WTC11 (cell line): ENCODE measurements at regions not wholly inside any gene's neighbourhood (a gene's known extent, or its start where the extent isn't known, plus 50 kb on each side); places are given as distances from the start of the nearest gene placed in this dataset.

Experiments used
- ATAC-seq: fragments of 200-7000 bp; cut with Tn5 transposase; 2 replicates; pipeline ENCODE4 v1.10.0; 2021; ENCODE audit warnings: mild to moderate bottlenecking, moderate library complexity
- CTCF ChIA-PET: fragments of 300-600 bp; sonication (Branson Sonifier 250); formaldehyde crosslinking; loops from one replicate; lab custom pipeline; 2021; ENCODE audit warnings: antibody characterized with exemption; lab: Charles Lee
- POLR2A ChIA-PET: fragments of 350-600 bp; sonication (Branson Sonifier 250); formaldehyde crosslinking; loops from one replicate; lab custom pipeline; 2021; ENCODE audit warnings: antibody characterized with exemption; lab: Charles Lee
- DNase-seq: peaks from one replicate; pipeline ENCODE4 v3.0.0; 2021; ENCODE audit warnings: low spot score
- H3K27ac Mint-ChIP-seq: 2 replicates; pipeline ENCODE4 v1.8.0; 2021; ENCODE audit warnings: mixed read lengths
- H3K27me3 Mint-ChIP-seq: 2 replicates; pipeline ENCODE4 v1.8.0; 2021; ENCODE audit warnings: low read depth, mild to moderate bottlenecking, moderate library complexity, mixed read lengths
- H3K36me3 Mint-ChIP-seq: 2 replicates; pipeline ENCODE4 v1.8.0; 2021; ENCODE audit warnings: mixed read lengths
- H3K4me1 Mint-ChIP-seq: 2 replicates; pipeline ENCODE4 v1.8.0; 2022; ENCODE audit warnings: mixed read lengths
- H3K4me3 Mint-ChIP-seq: 2 replicates; pipeline ENCODE4 v1.8.0; 2021; ENCODE audit warnings: mild to moderate bottlenecking, moderate library complexity, mixed read lengths
- H3K9me3 Mint-ChIP-seq: 2 replicates; pipeline ENCODE4 v1.8.0; 2021; ENCODE audit warnings: mixed read lengths
- AR ChIP-seq: fragments of 250-450 bp; sonication (Bioruptor Pico); IDR thresholded peaks from 2 replicates; pipeline ENCODE4 v1.9.0; 2021; ENCODE audit warnings: mild to moderate bottlenecking
- ATF2 ChIP-seq: sonication (generic); formaldehyde crosslinking; IDR thresholded peaks from 2 replicates; pipeline ENCODE4 v1.8.1; 2022; ENCODE audit warnings: low read depth, missing genetic modification reagents, borderline replicate concordance
- ATF3 ChIP-seq: sonication (generic); formaldehyde crosslinking; conservative IDR thresholded peaks from 2 replicates; pipeline ENCODE4 v1.8.1; 2022; ENCODE audit warnings: mild to moderate bottlenecking, missing genetic modification reagents
- ATF6 ChIP-seq: sonication (generic); formaldehyde crosslinking; IDR thresholded peaks from 2 replicates; pipeline ENCODE4 v1.8.1; 2023; ENCODE audit warnings: mild to moderate bottlenecking, missing genetic modification reagents
- HMGA2 ChIP-seq: fragments of 250-450 bp; sonication (Bioruptor Pico); IDR thresholded peaks from 2 replicates; pipeline ENCODE4 v1.4.0; 2021; ENCODE audit warnings: mild to moderate bottlenecking, moderate library complexity
- NFYB ChIP-seq: sonication (generic); formaldehyde crosslinking; conservative IDR thresholded peaks from 2 replicates; pipeline ENCODE4 v1.8.0; 2022; ENCODE audit warnings: low read depth, missing genetic modification reagents
- SMAD4 ChIP-seq: sonication (generic); formaldehyde crosslinking; IDR thresholded peaks from 2 replicates; pipeline ENCODE4 v1.8.0; 2022; ENCODE audit warnings: mild to moderate bottlenecking, missing genetic modification reagents
- SOX15 ChIP-seq: fragments of 250-450 bp; sonication (Bioruptor Pico); IDR thresholded peaks from 2 replicates; pipeline ENCODE4 v1.9.0; 2021; ENCODE audit warnings: mild to moderate bottlenecking
- ZMAT4 ChIP-seq: fragments of 250-450 bp; sonication (Bioruptor Pico); IDR thresholded peaks from 2 replicates; pipeline ENCODE4 v1.9.0; 2021; ENCODE audit warnings: mild to moderate bottlenecking
- ZNF232 ChIP-seq: sonication (generic); formaldehyde crosslinking; IDR thresholded peaks from 2 replicates; pipeline ENCODE4 v1.8.0; 2022; ENCODE audit warnings: mild to moderate bottlenecking, missing genetic modification reagents
- ZNF281 ChIP-seq: sonication (generic); formaldehyde crosslinking; IDR thresholded peaks from 2 replicates; pipeline ENCODE4 v1.8.0; 2023; ENCODE audit warnings: mild to moderate bottlenecking, missing genetic modification reagents
- ZNF317 ChIP-seq: sonication (generic); formaldehyde crosslinking; IDR thresholded peaks from 2 replicates; pipeline ENCODE4 v1.8.1; 2023; ENCODE audit warnings: low read depth, mild to moderate bottlenecking, moderate library complexity, missing genetic modification reagents, borderline replicate concordance
- ZNF532 ChIP-seq: fragments of 250-450 bp; sonication (Bioruptor Pico); IDR thresholded peaks from 2 replicates; pipeline ENCODE4 v1.9.0; 2021; ENCODE audit warnings: mild to moderate bottlenecking, borderline replicate concordance
- ZNF671 ChIP-seq: fragments of 250-450 bp; sonication (Bioruptor Pico); IDR thresholded peaks from 2 replicates; pipeline ENCODE4 v1.8.0; 2021; ENCODE audit warnings: mild to moderate bottlenecking
- ZSCAN18 ChIP-seq: fragments of 250-450 bp; sonication (Bioruptor Pico); IDR thresholded peaks from 2 replicates; pipeline ENCODE4 v2.1.2; 2022; ENCODE audit warnings: mild to moderate bottlenecking, moderate library complexity

GRCh38 chr7:32171248-32171647, 101.0 kb upstream of the PDE1C start:
- ATAC-seq = no peak

GRCh38 chr7:32170838-32171237, 100.6 kb upstream of the PDE1C start:
- Mint-ChIP-seq H3K27me3 (peaks cover 16% of the 10 kb centered on the region), H3K9me3 (peaks cover 4% of the 10 kb centered on the region), H3K4me1 (no peaks in the 10 kb centered on the region), H3K27ac (no peak overlapping the region), H3K36me3 (no peaks in the 10 kb centered on the region), H3K4me3 (no peak overlapping the region)
- CTCF ChIA-PET = no interaction called here
- DNase-seq (no peak), ATAC-seq (no peak)
- TF ChIP-seq ZMAT4 (CRISPR knock-in tag) (no peak), ZNF317 (CRISPR knock-in tag) (no peak), ZNF532 (CRISPR knock-in tag) (no peak), ZNF281 (CRISPR knock-in tag) (no peak), NFYB (CRISPR knock-in tag) (no peak), ATF2 (no peak), ZSCAN18 (CRISPR knock-in tag) (no peak), SMAD4 (CRISPR knock-in tag) (no peak), ATF3 (CRISPR knock-in tag) (no peak), ZNF671 (CRISPR knock-in tag) (no peak), AR (CRISPR knock-in tag) (no peak), ZNF232 (CRISPR knock-in tag) (no peak), SOX15 (CRISPR knock-in tag) (no peak)
- POLR2A ChIA-PET = no interaction called here

More at GRCh38 chr7:32171248-32171647, 101.0 kb upstream of the PDE1C start:
- no peak for DNase-seq
- no peaks in the 10 kb centered on the region for H3K36me3 Mint-ChIP-seq
- TF ChIP-seq HMGA2 (CRISPR knock-in tag) (peak; percentile 96), ATF6 (CRISPR knock-in tag) (no peak)
- ChIA-PET POLR2A (no interaction called here), CTCF (no interaction called here)
- no peak overlapping the region for H3K27ac Mint-ChIP-seq
- no peaks in the 10 kb centered on the region for H3K4me1 Mint-ChIP-seq
- H3K27me3 Mint-ChIP-seq = peaks cover 14% of the 10 kb centered on the region
- H3K4me3 Mint-ChIP-seq = no peak overlapping the region
- peaks cover 4% of the 10 kb centered on the region for H3K9me3 Mint-ChIP-seq
